OCI-LY7 (cell line): ENCODE measurements at regions not wholly inside any gene's neighbourhood (a gene's known extent, or its start where the extent isn't known, plus 50 kb on each side); places are given as distances from the start of the nearest gene placed in this dataset.

Experiments used
- BruUV-seq: library from RNA; stranded (reverse); fragments of 400-500 nt; replicated peaks from 2 replicates; lab custom pipeline; 2021; lab: Mats Ljungman, UMichigan
- CTCF ChIA-PET: fragments of 300-600 bp; sonication (Branson Sonifier 250); formaldehyde crosslinking; loops from one replicate; lab custom pipeline; 2022; ENCODE audit warnings: antibody characterized with exemption; ENCODE audit not compliant: unreplicated experiment; lab: Charles Lee
- POLR2A ChIA-PET: fragments of 300-600 bp; sonication (Branson Sonifier 250); formaldehyde crosslinking; loops from one replicate; lab custom pipeline; 2022; ENCODE audit warnings: antibody characterized with exemption; lab: Charles Lee
- DNase-seq: peaks from one replicate; pipeline ENCODE4 v3.0.0-alpha.2; 2015; ENCODE audit warnings: low spot score
- H2AFZ ChIP-seq: fragments of 200-600 bp; sonication (generic), shearing (Covaris generic); 2 replicates; pipeline ENCODE4 v1.6.1; 2014; ENCODE audit warnings: mild to moderate bottlenecking, antibody characterized with exemption, low read length, moderate library complexity
- H3K27ac ChIP-seq: fragments of 200-600 bp; sonication (generic); 2 replicates; pipeline ENCODE4 v1.5.1; 2014; ENCODE audit warnings: mixed run types, low read depth, mild to moderate bottlenecking, moderate library complexity, low read length, inconsistent platforms; ENCODE audit not compliant: poor library complexity, severe bottlenecking
- H3K36me3 ChIP-seq: fragments of 200-600 bp; sonication (generic); 2 replicates; pipeline ENCODE4 v1.6.1; 2014; ENCODE audit warnings: mild to moderate bottlenecking, antibody characterized with exemption, low read length, moderate library complexity, mixed read lengths; ENCODE audit not compliant: insufficient read depth
- H3K4me1 ChIP-seq: fragments of 200-600 bp; sonication (generic); 2 replicates; pipeline ENCODE4 v1.5.1; 2014; ENCODE audit warnings: mild to moderate bottlenecking, low read length; ENCODE audit not compliant: insufficient read depth, poor library complexity, severe bottlenecking
- H3K4me2 ChIP-seq: fragments of 200-600 bp; sonication (generic); 2 replicates; pipeline ENCODE4 v1.6.1; 2014; ENCODE audit warnings: mild to moderate bottlenecking, low read length
- H3K4me3 ChIP-seq: fragments of 200-600 bp; sonication (generic); 2 replicates; pipeline ENCODE4 v1.5.1; 2014; ENCODE audit warnings: mild to moderate bottlenecking, low read depth, low read length; ENCODE audit not compliant: poor library complexity, severe bottlenecking
- H3K79me2 ChIP-seq: fragments of 200-600 bp; sonication (generic); 2 replicates; pipeline ENCODE4 v1.6.1; 2016; ENCODE audit warnings: low read depth, mild to moderate bottlenecking, low read length, moderate library complexity, mixed read lengths; ENCODE audit not compliant: insufficient read depth
- H3K9me2 ChIP-seq: fragments of 200-600 bp; sonication (generic); 2 replicates; pipeline ENCODE4 v1.6.1; 2016; ENCODE audit warnings: mild to moderate bottlenecking, low read length, mixed read lengths; ENCODE audit not compliant: insufficient read depth
- H3K9me3 ChIP-seq: fragments of 200-600 bp; sonication (generic); 2 replicates; pipeline ENCODE4 v1.6.1; 2014; ENCODE audit warnings: mild to moderate bottlenecking, mixed run types, low read length, mixed read lengths
- H4K20me1 ChIP-seq: fragments of 200-600 bp; sonication (generic); 2 replicates; pipeline ENCODE4 v1.6.1; 2014; ENCODE audit warnings: mild to moderate bottlenecking, antibody characterized with exemption, low read length, moderate library complexity, mixed read lengths; ENCODE audit not compliant: insufficient read depth
- CTCF ChIP-seq: fragments of 200-600 bp; sonication (generic); conservative IDR thresholded peaks from 2 replicates; pipeline ENCODE4 v1.5.1; 2014; ENCODE audit warnings: mild to moderate bottlenecking, antibody characterized with exemption, low read length, moderate library complexity, mixed read lengths
- EZH2phosphoT487 ChIP-seq: fragments of 200-600 bp; sonication (generic); IDR thresholded peaks from 2 replicates; pipeline ENCODE4 v1.6.1; 2018; ENCODE audit warnings: low read depth, borderline replicate concordance, mild to moderate bottlenecking, mixed run types, antibody characterized with exemption, low read length, moderate library complexity, mixed read lengths
- intact Hi-C: fragments of 100-400 bp; cut with micrococcal nuclease; formaldehyde crosslinking; loops from one replicate; pipeline ENCODE4 v1.10.0; 2022; ENCODE audit not compliant: unreplicated experiment

- BruUV-seq: no TSS peak
- POLR2A ChIA-PET: interaction anchor here (0.6 to 1.2 kb wide), 4 partner anchors 10 to 1021 kb away, joined by 3 to 4 read pairs (median 4); no protein-coding TSS in a partner anchor
Observed at GRCh38 chr4:184891816-184892397, 66.1 kb upstream of the ACSL1 start.

GRCh38 chr4:184892999-184893398 lies 67.2 kb upstream of the ACSL1 start:
- H3K9me3 ChIP-seq: no peaks in the 10 kb centered on the region
- POLR2A ChIA-PET: interaction anchor here (0.5 to 1.2 kb wide), 3 partner anchors 47 to 103 kb away, joined by 3 to 6 read pairs (median 3); no protein-coding TSS in a partner anchor
- no peak overlapping the region for H3K4me3 ChIP-seq
- no peak for DNase-seq
- H3K4me1 ChIP-seq: no peaks in the 10 kb centered on the region
- no TSS peak for BruUV-seq
- H3K79me2 ChIP-seq: no peaks in the 10 kb centered on the region
- no peak overlapping the region for H3K27ac ChIP-seq
- CTCF ChIA-PET: no interaction called here
- intact Hi-C loops: no loop called here
- no peak overlapping the region for H2AFZ ChIP-seq
- no peak overlapping the region for H3K4me2 ChIP-seq
- no peaks in the 10 kb centered on the region for H4K20me1 ChIP-seq
- no peaks in the 10 kb centered on the region for H3K9me2 ChIP-seq
- H3K36me3 ChIP-seq: no peaks in the 10 kb centered on the region
- TF ChIP-seq EZH2phosphoT487: no peak

More at GRCh38 chr4:184891816-184892397, 66.1 kb upstream of the ACSL1 start:
- Histone ChIP-seq H3K4me3 (no peak overlapping the region), H3K4me2 (no peak overlapping the region), H3K36me3 (no peaks in the 10 kb centered on the region), H3K27ac (no peak overlapping the region), H3K9me2 (no peaks in the 10 kb centered on the region), H3K79me2 (no peaks in the 10 kb centered on the region), H3K4me1 (no peaks in the 10 kb centered on the region), H4K20me1 (no peaks in the 10 kb centered on the region), H3K9me3 (no peaks in the 10 kb centered on the region), H2AFZ (no peak overlapping the region)
- intact Hi-C loops: no loop called here
- TF ChIP-seq EZH2phosphoT487: no peak
- no peak for TF ChIP-seq CTCF
- CTCF ChIA-PET: no interaction called here
- no peak for DNase-seq

GRCh38 chr4:184893801-184894571 lies 68.2 kb upstream of the ACSL1 start:
- no TSS peak for BruUV-seq

More at GRCh38 chr4:184893801-184894571, 68.2 kb upstream of the ACSL1 start:
- TF ChIP-seq CTCF (no peak), EZH2phosphoT487 (no peak)
- Histone ChIP-seq H3K4me3 (no peak overlapping the region), H3K36me3 (no peaks in the 10 kb centered on the region), H3K9me2 (no peaks in the 10 kb centered on the region), H4K20me1 (no peaks in the 10 kb centered on the region), H2AFZ (no peak overlapping the region), H3K4me2 (no peak overlapping the region), H3K9me3 (no peaks in the 10 kb centered on the region), H3K27ac (no peak overlapping the region), H3K79me2 (no peaks in the 10 kb centered on the region), H3K4me1 (no peaks in the 10 kb centered on the region)
- no peak for DNase-seq
- CTCF ChIA-PET: no interaction called here
- POLR2A ChIA-PET: no interaction called here
- intact Hi-C loops: no loop called here
